HEK293 (cell line): ENCODE measurements at regions not wholly inside any gene's neighbourhood (a gene's known extent, or its start where the extent isn't known, plus 50 kb on each side); places are given as distances from the start of the nearest gene placed in this dataset.

Source experiments
- CTCF ChIA-PET: fragments of 350-600 bp; formaldehyde crosslinking; extraction: SDS; loops from one replicate; lab custom pipeline; 2021; ENCODE audit warnings: antibody characterized with exemption; lab: Yijun Ruan, JAX
- POLR2A ChIA-PET: fragments of 300-600 bp; formaldehyde crosslinking; extraction: SDS; loops from one replicate; lab custom pipeline; 2020; ENCODE audit warnings: antibody characterized with exemption, inconsistent platforms; lab: Yijun Ruan, JAX
- H3K27ac ChIP-seq: fragments of 200-500 bp; sonication (Bioruptor generic); 2 replicates; pipeline ENCODE4 v1.5.1; 2014; ENCODE audit warnings: low read depth, low read length, control low read depth, inconsistent platforms; ENCODE audit errors: extremely low read depth
- H3K36me3 ChIP-seq, 2 experiments: fragments of 200-500 bp in 1 of 2; sonication (Bioruptor generic) in 1 of 2; 1 replicate in 1 of 2; 2 replicates in 1 of 2; pipeline ENCODE4 v1.5.1; 2014 to 2017; ENCODE audit warnings: inconsistent platforms in 2 of 2, low read length in 2 of 2; ENCODE audit not compliant: control insufficient read depth in 2 of 2, insufficient read depth in 1 of 2
- H3K4me1 ChIP-seq: fragments of 200-500 bp; sonication (Bioruptor generic); 2 replicates; pipeline ENCODE4 v1.5.1; 2014; ENCODE audit warnings: mild to moderate bottlenecking, low read length, inconsistent platforms; ENCODE audit not compliant: control insufficient read depth, insufficient read depth
- H3K4me3 ChIP-seq: 2 replicates; pipeline ENCODE4 v1.5.1; 2011; ENCODE audit warnings: low read depth, mild to moderate bottlenecking, control low read depth, low read length, moderate library complexity
- H3K9me3 ChIP-seq: fragments of 200-500 bp; sonication (Bioruptor generic); 2 replicates; pipeline ENCODE4 v1.5.1; 2014; ENCODE audit warnings: low read depth, low read length, inconsistent platforms; ENCODE audit not compliant: control insufficient read depth, insufficient read depth
- EGR2 ChIP-seq: fragments of 450-650 bp; formaldehyde crosslinking; IDR thresholded peaks from 2 replicates; pipeline ENCODE4 v1.5.1; 2016; ENCODE audit warnings: low read depth, missing biosample characterization, missing genetic modification characterization
- FEZF1 ChIP-seq: fragments of 450-650 bp; formaldehyde crosslinking; IDR thresholded peaks from 2 replicates; pipeline ENCODE4 v1.5.1; 2016; ENCODE audit warnings: missing biosample characterization, missing genetic modification characterization
- OSR2 ChIP-seq: fragments of 450-650 bp; formaldehyde crosslinking; IDR thresholded peaks from 2 replicates; pipeline ENCODE4 v1.5.1; 2016; ENCODE audit warnings: missing biosample characterization, missing genetic modification characterization
- PATZ1 ChIP-seq: fragments of 450-650 bp; formaldehyde crosslinking; IDR thresholded peaks from 2 replicates; pipeline ENCODE4 v1.5.1; 2016; ENCODE audit warnings: missing biosample characterization, missing genetic modification characterization
- ZBTB44 ChIP-seq: fragments of 450-650 bp; IDR thresholded peaks from 2 replicates; pipeline ENCODE4 v1.5.1; 2018; ENCODE audit warnings: missing biosample characterization, mild to moderate bottlenecking, missing genetic modification characterization
- ZEB2 ChIP-seq: fragments of 450-650 bp; formaldehyde crosslinking; IDR thresholded peaks from 2 replicates; pipeline ENCODE4 v1.5.1; 2016; ENCODE audit warnings: missing biosample characterization, missing genetic modification characterization
- ZNF140 ChIP-seq: fragments of 450-650 bp; formaldehyde crosslinking; IDR thresholded peaks from 2 replicates; pipeline ENCODE4 v1.5.1; 2016; ENCODE audit warnings: missing biosample characterization, missing genetic modification characterization
- ZNF16 ChIP-seq: fragments of 450-650 bp; formaldehyde crosslinking; IDR thresholded peaks from 2 replicates; pipeline ENCODE4 v1.5.1; 2016; ENCODE audit warnings: low read depth, missing biosample characterization, missing genetic modification characterization
- ZNF169 ChIP-seq: fragments of 450-650 bp; formaldehyde crosslinking; IDR thresholded peaks from 2 replicates; pipeline ENCODE4 v1.5.1; 2016; ENCODE audit warnings: missing biosample characterization, missing genetic modification characterization
- ZNF404 ChIP-seq: fragments of 450-650 bp; formaldehyde crosslinking; IDR thresholded peaks from 2 replicates; pipeline ENCODE4 v1.5.1; 2017; ENCODE audit warnings: missing biosample characterization, missing genetic modification characterization
- ZNF423 ChIP-seq: fragments of 450-650 bp; formaldehyde crosslinking; IDR thresholded peaks from 2 replicates; pipeline ENCODE4 v1.5.1; 2016; ENCODE audit warnings: missing biosample characterization, missing genetic modification characterization
- ZNF521 ChIP-seq: fragments of 450-650 bp; formaldehyde crosslinking; IDR thresholded peaks from 2 replicates; pipeline ENCODE4 v1.5.1; 2017; ENCODE audit warnings: missing biosample characterization, mild to moderate bottlenecking, missing genetic modification characterization
- ZNF596 ChIP-seq: fragments of 450-650 bp; IDR thresholded peaks from 2 replicates; pipeline ENCODE4 v1.5.0; 2018; ENCODE audit warnings: missing biosample characterization, mild to moderate bottlenecking, missing genetic modification characterization, moderate library complexity
- ZNF629 ChIP-seq: fragments of 450-650 bp; formaldehyde crosslinking; IDR thresholded peaks from 2 replicates; pipeline ENCODE4 v1.5.1; 2017; ENCODE audit warnings: missing biosample characterization, missing genetic modification characterization
- ZNF707 ChIP-seq: fragments of 450-650 bp; formaldehyde crosslinking; IDR thresholded peaks from 2 replicates; pipeline ENCODE4 v1.5.1; 2016; ENCODE audit warnings: missing biosample characterization, missing genetic modification characterization
- ZNF785 ChIP-seq: fragments of 450-650 bp; formaldehyde crosslinking; IDR thresholded peaks from 2 replicates; pipeline ENCODE4 v1.5.1; 2016; ENCODE audit warnings: missing biosample characterization, missing genetic modification characterization
- ZNF792 ChIP-seq: fragments of 450-650 bp; formaldehyde crosslinking; IDR thresholded peaks from 2 replicates; pipeline ENCODE4 v1.5.1; 2016; ENCODE audit warnings: missing biosample characterization, missing genetic modification characterization
- ZNF837 ChIP-seq: fragments of 450-650 bp; formaldehyde crosslinking; IDR thresholded peaks from 2 replicates; pipeline ENCODE4 v1.5.1; 2016; ENCODE audit warnings: missing biosample characterization, missing genetic modification characterization
- ZSCAN4 ChIP-seq: fragments of 450-650 bp; formaldehyde crosslinking; IDR thresholded peaks from 2 replicates; pipeline ENCODE4 v1.5.1; 2017; ENCODE audit warnings: missing biosample characterization, missing genetic modification characterization

- TF ChIP-seq ZNF404 (tag by site-specific recombination) (no peak), ZNF140 (tag by site-specific recombination) (no peak), PATZ1 (no peak), ZNF521 (tag by site-specific recombination) (no peak), OSR2 (tag by site-specific recombination) (no peak), ZNF169 (tag by site-specific recombination) (no peak)
These were observed 368.4 kb upstream of the ITGA1 start (continued) for GRCh38 chr5:52419357-52419756.

- H3K4me3 ChIP-seq = no peak overlapping the region
- no peak for TF ChIP-seq ZNF707 (tag by site-specific recombination)
- TF ChIP-seq EGR2 = no peak
- TF ChIP-seq ZSCAN4 = no peak
- no peak for TF ChIP-seq ZBTB44 (tag by site-specific recombination)
- TF ChIP-seq ZNF785 (tag by site-specific recombination) = no peak
- TF ChIP-seq ZNF837 (tag by site-specific recombination) = no peak
- TF ChIP-seq ZNF629 (tag by site-specific recombination) = no peak
- TF ChIP-seq ZNF596 = no peak
- no peak for TF ChIP-seq ZNF423 (tag by site-specific recombination)
- no peak for TF ChIP-seq ZEB2 (tag by site-specific recombination)
- no peak for TF ChIP-seq ZNF792 (tag by site-specific recombination)
- no peak for TF ChIP-seq ZNF16 (tag by site-specific recombination)
- CTCF ChIA-PET = no interaction called here
- H3K27ac ChIP-seq = no peak overlapping the region
- H3K9me3 ChIP-seq = no peaks in the 10 kb centered on the region
- no peaks in the 10 kb centered on the region for H3K4me1 ChIP-seq
- H3K36me3 ChIP-seq = no peaks in the 10 kb centered on the region
- POLR2A ChIA-PET = no interaction called here
These were observed 360.1 kb upstream of the ITGA1 start for GRCh38 chr5:52427615-52428014.

GRCh38 chr5:52428977-52429489, 358.7 kb upstream of the ITGA1 start:
- Histone ChIP-seq H3K9me3 (no peaks in the 10 kb centered on the region), H3K4me1 (no peaks in the 10 kb centered on the region), H3K4me3 (no peak overlapping the region), H3K27ac (no peak overlapping the region), H3K36me3 (no peaks in the 10 kb centered on the region)
- ChIA-PET POLR2A (no interaction called here), CTCF (no interaction called here)
- no peak for TF ChIP-seq EGR2
- TF ChIP-seq FEZF1 (tag by site-specific recombination) = no peak
- TF ChIP-seq ZEB2 (tag by site-specific recombination) = no peak
